ENCODE measurements at regions not wholly inside any gene's neighbourhood (a gene's known extent, or its start where the extent isn't known, plus 50 kb on each side); places are given as distances from the start of the nearest gene placed in this dataset.

DNA sequence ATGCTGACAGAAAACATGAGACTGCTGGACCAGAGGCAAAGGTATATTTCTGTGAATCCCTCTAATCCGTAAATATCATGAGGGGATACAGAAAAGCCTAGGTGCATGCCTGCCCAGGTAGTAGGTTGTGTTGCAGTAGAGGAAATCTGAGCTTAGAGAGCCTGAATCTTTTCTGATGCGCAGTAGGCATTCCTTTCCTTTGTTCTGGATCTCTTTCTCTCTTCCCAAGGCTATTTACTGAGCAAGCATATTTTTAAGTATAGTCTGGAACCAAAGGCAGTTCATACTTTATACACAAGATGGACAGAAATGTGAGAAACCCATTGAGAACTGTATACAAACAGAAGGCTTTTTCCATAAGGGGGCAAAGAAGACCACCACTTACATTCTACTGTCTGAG, 359.3 kb downstream of the TMEM161B start:
- Histone ChIP-seq H3K36me3 (ENCODE audit: insufficient read depth, low read length) (no peaks in the 10 kb centered on the region), H2AFZ (ENCODE audit: low read depth, low read length) (no peak overlapping the region), H3K4me1 (ENCODE audit: insufficient read depth, low read length) (no peaks in the 10 kb centered on the region), H3K4me3 (ENCODE audit: insufficient read depth, low read depth, low read length) (no peak overlapping the region), H3K9ac (ENCODE audit: low read length) (no peak overlapping the region), H3K27me3 (ENCODE audit: insufficient read depth, low read length) (no peaks in the 10 kb centered on the region), H3K4me2 (ENCODE audit: low read length) (no peak overlapping the region), H3K79me2 (ENCODE audit: insufficient read depth, low read length) (no peaks in the 10 kb centered on the region), H4K20me1 (ENCODE audit: insufficient read depth, low read length) (no peaks in the 10 kb centered on the region), H3K9me3 (ENCODE audit: insufficient read depth, low read depth, low read length) (no peaks in the 10 kb centered on the region), H3K27ac (ENCODE audit: low read depth, low read length) (no peak overlapping the region)
- H3K27me3 Mint-ChIP-seq (ENCODE audit: low read depth, unreplicated experiment), result no peaks in the 10 kb centered on the region
- H3K27ac Mint-ChIP-seq (ENCODE audit: unreplicated experiment), result no peak overlapping the region
- H3K9me3 Mint-ChIP-seq (ENCODE audit: unreplicated experiment), result peaks cover 2% of the 10 kb centered on the region
- H3K4me1 Mint-ChIP-seq (ENCODE audit: low read depth, unreplicated experiment), result peaks cover 4% of the 10 kb centered on the region
- H3K4me3 Mint-ChIP-seq (ENCODE audit: unreplicated experiment), result no peak overlapping the region
- TF ChIP-seq, protein P1, sequence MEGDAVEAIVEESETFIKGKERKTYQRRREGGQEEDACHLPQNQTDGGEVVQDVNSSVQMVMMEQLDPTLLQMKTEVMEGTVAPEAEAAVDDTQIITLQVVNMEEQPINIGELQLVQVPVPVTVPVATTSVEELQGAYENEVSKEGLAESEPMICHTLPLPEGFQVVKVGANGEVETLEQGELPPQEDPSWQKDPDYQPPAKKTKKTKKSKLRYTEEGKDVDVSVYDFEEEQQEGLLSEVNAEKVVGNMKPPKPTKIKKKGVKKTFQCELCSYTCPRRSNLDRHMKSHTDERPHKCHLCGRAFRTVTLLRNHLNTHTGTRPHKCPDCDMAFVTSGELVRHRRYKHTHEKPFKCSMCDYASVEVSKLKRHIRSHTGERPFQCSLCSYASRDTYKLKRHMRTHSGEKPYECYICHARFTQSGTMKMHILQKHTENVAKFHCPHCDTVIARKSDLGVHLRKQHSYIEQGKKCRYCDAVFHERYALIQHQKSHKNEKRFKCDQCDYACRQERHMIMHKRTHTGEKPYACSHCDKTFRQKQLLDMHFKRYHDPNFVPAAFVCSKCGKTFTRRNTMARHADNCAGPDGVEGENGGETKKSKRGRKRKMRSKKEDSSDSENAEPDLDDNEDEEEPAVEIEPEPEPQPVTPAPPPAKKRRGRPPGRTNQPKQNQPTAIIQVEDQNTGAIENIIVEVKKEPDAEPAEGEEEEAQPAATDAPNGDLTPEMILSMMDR (IDR thresholded peaks at IDR 0.05; ENCODE audit: insufficient read depth, low read depth, low read length), result no peak
- TF ChIP-seq EZH2 (IDR thresholded peaks at IDR 0.05; ENCODE audit: insufficient read depth, low read length), result no peak
- H3K36me3 Mint-ChIP-seq (ENCODE audit: low read depth, unreplicated experiment), result no peaks in the 10 kb centered on the region
- FAIRE-seq (no peak), DNase-seq (ENCODE audit: low read depth) (no peak)

DNA sequence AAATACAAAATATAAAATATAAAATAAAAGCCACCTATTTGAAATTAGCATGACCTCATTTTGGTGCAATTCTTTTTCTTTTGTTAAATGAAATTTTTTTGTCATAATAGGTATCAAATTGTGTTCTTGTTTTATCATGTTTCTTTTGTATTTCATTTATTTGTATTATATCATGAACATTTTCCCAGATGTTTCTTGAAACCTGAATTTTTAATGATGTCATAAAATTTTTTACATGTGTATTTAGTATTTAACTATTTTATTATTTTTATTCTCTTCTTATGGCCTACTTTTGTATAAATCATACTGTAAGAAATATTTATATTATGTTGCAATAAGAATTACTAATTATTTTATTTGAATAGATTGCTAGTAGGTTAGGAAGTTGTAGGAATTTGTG, 361.7 kb downstream of the TMEM161B start:
- Mint-ChIP-seq H3K27ac (ENCODE audit: unreplicated experiment) (no peak overlapping the region), H3K36me3 (ENCODE audit: low read depth, unreplicated experiment) (no peaks in the 10 kb centered on the region), H3K4me3 (ENCODE audit: unreplicated experiment) (no peak overlapping the region), H3K9me3 (ENCODE audit: unreplicated experiment) (no peaks in the 10 kb centered on the region), H3K27me3 (ENCODE audit: low read depth, unreplicated experiment) (no peaks in the 10 kb centered on the region), H3K4me1 (ENCODE audit: low read depth, unreplicated experiment) (peaks cover 3% of the 10 kb centered on the region)
- H3K27me3 ChIP-seq (ENCODE audit: insufficient read depth, low read length), result no peaks in the 10 kb centered on the region
- DNase-seq (ENCODE audit: low read depth) (no peak), FAIRE-seq (no peak)
- H3K9me3 ChIP-seq (ENCODE audit: insufficient read depth, low read depth, low read length), result no peaks in the 10 kb centered on the region
- no peak for TF ChIP-seq EZH2 (IDR thresholded peaks at IDR 0.05; ENCODE audit: insufficient read depth, low read length)
- TF ChIP-seq, protein P1 (IDR thresholded peaks at IDR 0.05; ENCODE audit: insufficient read depth, low read depth, low read length), result no peak
- H3K79me2 ChIP-seq (ENCODE audit: insufficient read depth, low read length), result no peaks in the 10 kb centered on the region
- no peak overlapping the region for H3K4me3 ChIP-seq (ENCODE audit: insufficient read depth, low read depth, low read length)
- H3K36me3 ChIP-seq (ENCODE audit: insufficient read depth, low read length), result no peaks in the 10 kb centered on the region
- H3K27ac ChIP-seq (ENCODE audit: low read depth, low read length), result no peak overlapping the region
- H2AFZ ChIP-seq (ENCODE audit: low read depth, low read length), result no peak overlapping the region
- no peak overlapping the region for H3K4me2 ChIP-seq (ENCODE audit: low read length)
- no peak overlapping the region for H3K9ac ChIP-seq (ENCODE audit: low read length)
- no peaks in the 10 kb centered on the region for H4K20me1 ChIP-seq (ENCODE audit: insufficient read depth, low read length)
- H3K4me1 ChIP-seq (ENCODE audit: insufficient read depth, low read length), result no peaks in the 10 kb centered on the region

DNA sequence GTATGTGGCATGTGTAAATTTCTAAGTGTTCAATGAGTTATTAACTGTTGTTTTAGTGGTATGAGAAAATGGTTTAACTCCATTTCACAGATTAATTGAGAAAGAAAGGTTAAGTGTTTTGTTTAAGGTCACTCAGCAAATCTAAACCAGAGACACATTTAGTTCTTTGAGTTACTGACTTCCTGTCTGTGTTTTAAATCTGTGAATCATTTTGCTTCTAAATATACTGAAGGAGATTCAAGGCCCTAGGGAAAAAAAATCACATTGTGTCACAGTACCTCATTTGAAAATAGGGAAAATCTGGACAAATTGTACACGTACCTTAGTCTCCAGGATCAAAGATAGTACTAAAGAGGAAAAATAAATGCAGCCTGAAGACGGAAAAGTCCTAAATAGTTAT, 368.2 kb downstream of the TMEM161B start:
- Histone ChIP-seq H3K9me3 (ENCODE audit: insufficient read depth, low read depth, low read length) (no peaks in the 10 kb centered on the region), H4K20me1 (ENCODE audit: insufficient read depth, low read length) (no peaks in the 10 kb centered on the region), H3K79me2 (ENCODE audit: insufficient read depth, low read length) (no peaks in the 10 kb centered on the region), H3K4me1 (ENCODE audit: insufficient read depth, low read length) (no peaks in the 10 kb centered on the region), H3K4me3 (ENCODE audit: insufficient read depth, low read depth, low read length) (no peak overlapping the region), H2AFZ (ENCODE audit: low read depth, low read length) (no peak overlapping the region), H3K4me2 (ENCODE audit: low read length) (no peak overlapping the region), H3K9ac (ENCODE audit: low read length) (no peak overlapping the region), H3K36me3 (ENCODE audit: insufficient read depth, low read length) (no peaks in the 10 kb centered on the region), H3K27ac (ENCODE audit: low read depth, low read length) (no peak overlapping the region), H3K27me3 (ENCODE audit: insufficient read depth, low read length) (no peaks in the 10 kb centered on the region)
- Mint-ChIP-seq H3K36me3 (ENCODE audit: low read depth, unreplicated experiment) (no peaks in the 10 kb centered on the region), H3K27ac (ENCODE audit: unreplicated experiment) (no peak overlapping the region), H3K9me3 (ENCODE audit: unreplicated experiment) (no peaks in the 10 kb centered on the region), H3K4me3 (ENCODE audit: unreplicated experiment) (no peak overlapping the region), H3K27me3 (ENCODE audit: low read depth, unreplicated experiment) (no peaks in the 10 kb centered on the region), H3K4me1 (ENCODE audit: low read depth, unreplicated experiment) (peaks cover 20% of the 10 kb centered on the region)
- DNase-seq (ENCODE audit: low read depth) (peak; percentile 8), FAIRE-seq (no peak)
- TF ChIP-seq EZH2 (IDR thresholded peaks at IDR 0.05; ENCODE audit: insufficient read depth, low read length), result no peak
- TF ChIP-seq, protein P1 (IDR thresholded peaks at IDR 0.05; ENCODE audit: insufficient read depth, low read depth, low read length), result no peak
